ENCODE measurements at regions not wholly inside any gene's neighbourhood (a gene's known extent, or its start where the extent isn't known, plus 50 kb on each side); places are given as distances from the start of the nearest gene placed in this dataset.

DNA sequence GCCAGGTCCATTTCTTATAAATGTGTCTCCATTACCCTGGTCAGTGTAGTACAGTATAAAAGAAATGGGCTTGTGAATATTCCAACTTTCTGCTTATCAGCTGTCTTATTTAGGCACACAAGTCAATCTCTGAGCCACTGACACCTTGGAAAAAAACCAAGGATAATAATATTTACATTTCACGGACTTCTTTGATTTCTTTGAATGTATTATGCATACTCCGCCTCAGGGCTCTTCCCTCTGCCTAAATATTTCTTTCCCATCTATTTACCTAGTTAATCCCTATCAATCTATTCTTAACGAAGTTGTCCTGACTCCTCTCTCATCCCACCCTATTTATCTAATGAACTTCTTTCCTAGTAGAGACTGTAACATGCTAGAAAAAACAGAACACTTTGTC, 253.8 kb downstream of the CRPPA start:
- no peak overlapping the region for H3K27ac ChIP-seq
- no peak overlapping the region for H3K4me3 ChIP-seq
- no peaks in the 10 kb centered on the region for H3K27me3 ChIP-seq
- no peak for DNase-seq (ENCODE audit: extremely low spot score in 2 of 2)
- no peaks in the 10 kb centered on the region for H3K36me3 ChIP-seq
- intact Hi-C loops (cut with DNase I) = no loop called here
- no peak for TF ChIP-seq POLR2AphosphoS5 (IDR thresholded peaks at IDR 0.05; ENCODE audit: insufficient read depth in 1 of 2, low read depth in 1 of 2)
- TF ChIP-seq POLR2A (IDR thresholded peaks at IDR 0.05) = no peak
- TF ChIP-seq, protein P1, sequence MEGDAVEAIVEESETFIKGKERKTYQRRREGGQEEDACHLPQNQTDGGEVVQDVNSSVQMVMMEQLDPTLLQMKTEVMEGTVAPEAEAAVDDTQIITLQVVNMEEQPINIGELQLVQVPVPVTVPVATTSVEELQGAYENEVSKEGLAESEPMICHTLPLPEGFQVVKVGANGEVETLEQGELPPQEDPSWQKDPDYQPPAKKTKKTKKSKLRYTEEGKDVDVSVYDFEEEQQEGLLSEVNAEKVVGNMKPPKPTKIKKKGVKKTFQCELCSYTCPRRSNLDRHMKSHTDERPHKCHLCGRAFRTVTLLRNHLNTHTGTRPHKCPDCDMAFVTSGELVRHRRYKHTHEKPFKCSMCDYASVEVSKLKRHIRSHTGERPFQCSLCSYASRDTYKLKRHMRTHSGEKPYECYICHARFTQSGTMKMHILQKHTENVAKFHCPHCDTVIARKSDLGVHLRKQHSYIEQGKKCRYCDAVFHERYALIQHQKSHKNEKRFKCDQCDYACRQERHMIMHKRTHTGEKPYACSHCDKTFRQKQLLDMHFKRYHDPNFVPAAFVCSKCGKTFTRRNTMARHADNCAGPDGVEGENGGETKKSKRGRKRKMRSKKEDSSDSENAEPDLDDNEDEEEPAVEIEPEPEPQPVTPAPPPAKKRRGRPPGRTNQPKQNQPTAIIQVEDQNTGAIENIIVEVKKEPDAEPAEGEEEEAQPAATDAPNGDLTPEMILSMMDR (IDR thresholded peaks at IDR 0.05) = no peak
- H3K4me1 ChIP-seq = no peaks in the 10 kb centered on the region
- H3K9me3 ChIP-seq = no peaks in the 10 kb centered on the region

DNA sequence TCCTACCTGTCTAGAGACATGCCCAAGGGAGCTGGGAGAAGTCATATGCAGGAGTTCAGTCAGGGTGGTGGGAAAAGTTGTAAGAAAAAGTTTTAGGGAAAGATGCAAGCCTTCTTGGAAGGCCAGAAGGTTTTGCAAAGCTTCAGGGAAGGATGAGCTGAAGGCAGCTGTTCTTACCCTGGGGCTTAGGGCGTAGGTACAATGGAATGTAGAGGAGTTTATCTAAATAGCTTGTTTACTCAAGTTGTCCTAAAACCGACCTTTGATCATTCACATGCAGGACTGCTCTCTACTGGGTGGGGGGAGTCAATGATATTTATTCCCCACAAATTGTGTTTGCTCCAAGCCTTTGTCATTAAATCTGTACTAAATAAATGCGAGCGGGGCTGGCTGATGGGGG, 277.0 kb downstream of the CRPPA start:
- Histone ChIP-seq H3K36me3 (no peaks in the 10 kb centered on the region), H3K4me3 (no peak overlapping the region), H3K27me3 (no peaks in the 10 kb centered on the region), H3K9me3 (no peaks in the 10 kb centered on the region), H3K4me1 (no peaks in the 10 kb centered on the region), H3K27ac (no peak overlapping the region)
- no peak for DNase-seq (ENCODE audit: extremely low spot score in 2 of 2)
- intact Hi-C loops (cut with DNase I) = no loop called here
- TF ChIP-seq POLR2AphosphoS5 (IDR thresholded peaks at IDR 0.05; ENCODE audit: insufficient read depth in 1 of 2, low read depth in 1 of 2) = no peak
- TF ChIP-seq POLR2A (IDR thresholded peaks at IDR 0.05) = no peak
- TF ChIP-seq, protein P1 (IDR thresholded peaks at IDR 0.05) = no peak

DNA sequence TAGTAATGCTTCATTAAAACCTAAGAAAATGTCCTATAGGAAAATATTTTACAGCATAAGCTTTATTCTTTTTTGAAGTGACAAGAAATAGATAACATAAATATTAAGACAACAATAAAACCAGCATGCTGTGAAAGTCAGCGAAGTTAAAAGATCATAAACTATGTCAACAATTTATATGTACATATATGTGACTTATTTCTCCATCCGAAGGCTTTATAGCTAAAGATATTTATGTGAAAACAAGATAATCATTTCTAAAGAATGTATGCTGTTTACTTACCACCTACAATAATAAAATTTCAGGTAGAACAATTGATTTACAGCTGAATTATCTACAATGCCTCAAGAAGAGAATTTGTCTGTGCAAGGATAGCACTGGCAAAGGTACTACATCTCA, 283.4 kb downstream of the CRPPA start:
- Histone ChIP-seq H3K36me3 (no peaks in the 10 kb centered on the region), H3K4me3 (no peak overlapping the region), H3K4me1 (no peaks in the 10 kb centered on the region), H3K9me3 (no peaks in the 10 kb centered on the region), H3K27ac (no peak overlapping the region), H3K27me3 (no peaks in the 10 kb centered on the region)
- no peak for DNase-seq (ENCODE audit: extremely low spot score in 2 of 2)
- intact Hi-C loops (cut with DNase I) = no loop called here
- TF ChIP-seq POLR2A (IDR thresholded peaks at IDR 0.05) (no peak), POLR2AphosphoS5 (IDR thresholded peaks at IDR 0.05; ENCODE audit: insufficient read depth in 1 of 2, low read depth in 1 of 2) (no peak)
- TF ChIP-seq, protein P1 (IDR thresholded peaks at IDR 0.05) = no peak

DNA sequence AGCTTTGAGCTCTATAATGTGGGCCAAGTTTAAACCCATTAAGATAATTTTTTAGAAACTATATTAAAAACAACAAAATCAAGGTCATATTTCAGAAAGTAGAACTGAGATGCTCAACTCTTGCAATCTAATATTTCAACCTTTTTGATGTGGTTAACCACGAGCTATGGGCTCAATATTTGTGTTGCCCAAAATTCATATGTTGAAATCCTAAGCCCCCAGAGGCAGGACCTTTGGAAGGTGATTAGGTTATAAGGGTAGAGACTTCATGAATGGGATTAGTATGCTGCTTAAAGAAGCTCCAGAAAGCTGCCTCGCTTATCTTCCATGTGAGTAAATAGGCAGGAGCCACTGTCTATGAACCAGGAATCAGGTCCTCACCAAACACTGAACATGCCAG, 284.4 kb downstream of the CRPPA start:
- Histone ChIP-seq H3K9me3 (no peaks in the 10 kb centered on the region), H3K4me1 (no peaks in the 10 kb centered on the region), H3K27ac (no peak overlapping the region), H3K27me3 (no peaks in the 10 kb centered on the region), H3K36me3 (no peaks in the 10 kb centered on the region), H3K4me3 (no peak overlapping the region)
- intact Hi-C loops (cut with DNase I) = no loop called here
- TF ChIP-seq POLR2A (IDR thresholded peaks at IDR 0.05) (no peak), POLR2AphosphoS5 (IDR thresholded peaks at IDR 0.05; ENCODE audit: insufficient read depth in 1 of 2, low read depth in 1 of 2) (no peak)
- TF ChIP-seq, protein P1 (IDR thresholded peaks at IDR 0.05) = no peak
- DNase-seq (ENCODE audit: extremely low spot score in 2 of 2) = no peak

GRCh38 chr7:16135658-16136057, 285.7 kb downstream of the CRPPA start:
- Histone ChIP-seq H3K4me1 (no peaks in the 10 kb centered on the region), H3K4me3 (no peak overlapping the region), H3K36me3 (no peaks in the 10 kb centered on the region), H3K27me3 (no peaks in the 10 kb centered on the region), H3K9me3 (no peaks in the 10 kb centered on the region), H3K27ac (no peak overlapping the region)
- intact Hi-C loops (cut with DNase I) = no loop called here
- no peak for DNase-seq (ENCODE audit: extremely low spot score in 2 of 2)
- TF ChIP-seq, protein P1 (IDR thresholded peaks at IDR 0.05) = no peak
- TF ChIP-seq POLR2AphosphoS5 (IDR thresholded peaks at IDR 0.05; ENCODE audit: insufficient read depth in 1 of 2, low read depth in 1 of 2) (no peak), POLR2A (IDR thresholded peaks at IDR 0.05) (no peak)

Measured in vagina (tissue), 2 donors.